ENCODE measurements at regions not wholly inside any gene's neighbourhood (a gene's known extent, or its start where the extent isn't known, plus 50 kb on each side); places are given as distances from the start of the nearest gene placed in this dataset.

DNA sequence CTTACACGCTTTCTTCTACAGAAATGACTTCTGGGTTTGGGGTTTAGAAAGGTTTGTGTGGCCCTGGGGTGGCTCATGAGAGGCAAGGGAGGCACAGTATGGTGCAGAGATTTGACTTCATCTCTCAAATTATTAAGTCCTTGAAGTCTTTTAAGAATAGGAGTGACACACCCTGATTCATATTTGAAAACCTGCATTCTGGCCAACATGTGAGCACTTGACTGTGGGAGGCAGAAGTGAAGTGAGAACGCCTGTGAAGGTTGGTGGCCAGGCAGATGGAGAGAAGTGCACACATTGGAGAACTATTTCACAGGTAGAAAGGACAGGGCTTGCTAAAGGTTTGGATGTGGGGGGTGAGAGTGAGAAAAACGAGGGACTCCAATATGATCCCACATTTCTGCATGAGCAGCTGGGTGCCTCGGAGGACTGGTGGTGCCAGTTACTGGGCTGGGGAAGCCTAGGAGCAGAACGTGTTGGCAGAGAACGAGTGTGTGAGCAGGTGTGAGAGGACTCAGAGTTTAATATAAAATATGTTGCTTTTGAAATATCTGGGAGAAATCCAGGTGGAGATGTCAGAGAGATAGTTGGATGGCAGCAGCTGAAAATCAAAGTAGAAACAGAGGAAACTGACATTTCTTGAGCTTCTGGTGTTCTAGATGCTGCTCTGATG, 240.0 kb upstream of the ADAMTSL1 start:
- POLR2A ChIA-PET, result no interaction called here
- WGBS (ENCODE audit: missing lambda C conversion rate), result 8% methylated on average over 6 of the region's 6 CpGs
- no peak overlapping the region for H3K4me2 ChIP-seq
- TF ChIP-seq ESRRA (IDR thresholded peaks at IDR 0.05; ENCODE audit: borderline replicate concordance, low read length) (no peak), ZSCAN20 (CRISPR knock-in tag; IDR thresholded peaks at IDR 0.05) (no peak), RNF2 (IDR thresholded peaks at IDR 0.05; ENCODE audit: borderline replicate concordance, low read depth) (no peak), ZC3H11A (IDR thresholded peaks at IDR 0.05) (no peak), USF2 (IDR thresholded peaks at IDR 0.05) (no peak), NR3C1 (IDR thresholded peaks at IDR 0.05) (no peak), POLR2AphosphoS2 (conservative IDR thresholded peaks at IDR 0.05; ENCODE audit: low read length) (no peak), CBX2 (IDR thresholded peaks at IDR 0.05; ENCODE audit: borderline replicate concordance, low read depth) (no peak), FOSB (CRISPR knock-in tag; IDR thresholded peaks at IDR 0.05) (no peak), CEBPB (IDR thresholded peaks at IDR 0.05) (no peak), EP300 (IDR thresholded peaks at IDR 0.05) (no peak), RARB (CRISPR knock-in tag; IDR thresholded peaks at IDR 0.05) (no peak), EHMT2 (IDR thresholded peaks at IDR 0.05; ENCODE audit: low read depth) (no peak), BHLHE40 (IDR thresholded peaks at IDR 0.05; ENCODE audit: low read depth, low read length) (no peak), TP53 (CRISPR knock-in tag; IDR thresholded peaks at IDR 0.05) (no peak), MAFK (IDR thresholded peaks at IDR 0.05; ENCODE audit: partially characterized antibody) (no peak)
- TF ChIP-seq, protein P1, sequence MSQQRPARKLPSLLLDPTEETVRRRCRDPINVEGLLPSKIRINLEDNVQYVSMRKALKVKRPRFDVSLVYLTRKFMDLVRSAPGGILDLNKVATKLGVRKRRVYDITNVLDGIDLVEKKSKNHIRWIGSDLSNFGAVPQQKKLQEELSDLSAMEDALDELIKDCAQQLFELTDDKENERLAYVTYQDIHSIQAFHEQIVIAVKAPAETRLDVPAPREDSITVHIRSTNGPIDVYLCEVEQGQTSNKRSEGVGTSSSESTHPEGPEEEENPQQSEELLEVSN (IDR thresholded peaks at IDR 0.05; ENCODE audit: borderline replicate concordance, low read depth), result no peak
- TF ChIP-seq, protein P2, sequence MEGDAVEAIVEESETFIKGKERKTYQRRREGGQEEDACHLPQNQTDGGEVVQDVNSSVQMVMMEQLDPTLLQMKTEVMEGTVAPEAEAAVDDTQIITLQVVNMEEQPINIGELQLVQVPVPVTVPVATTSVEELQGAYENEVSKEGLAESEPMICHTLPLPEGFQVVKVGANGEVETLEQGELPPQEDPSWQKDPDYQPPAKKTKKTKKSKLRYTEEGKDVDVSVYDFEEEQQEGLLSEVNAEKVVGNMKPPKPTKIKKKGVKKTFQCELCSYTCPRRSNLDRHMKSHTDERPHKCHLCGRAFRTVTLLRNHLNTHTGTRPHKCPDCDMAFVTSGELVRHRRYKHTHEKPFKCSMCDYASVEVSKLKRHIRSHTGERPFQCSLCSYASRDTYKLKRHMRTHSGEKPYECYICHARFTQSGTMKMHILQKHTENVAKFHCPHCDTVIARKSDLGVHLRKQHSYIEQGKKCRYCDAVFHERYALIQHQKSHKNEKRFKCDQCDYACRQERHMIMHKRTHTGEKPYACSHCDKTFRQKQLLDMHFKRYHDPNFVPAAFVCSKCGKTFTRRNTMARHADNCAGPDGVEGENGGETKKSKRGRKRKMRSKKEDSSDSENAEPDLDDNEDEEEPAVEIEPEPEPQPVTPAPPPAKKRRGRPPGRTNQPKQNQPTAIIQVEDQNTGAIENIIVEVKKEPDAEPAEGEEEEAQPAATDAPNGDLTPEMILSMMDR (IDR thresholded peaks at IDR 0.05), result no peak
- FAIRE-seq, result no peak
- no peak overlapping the region for H3K4me3 ChIP-seq
- H3K4me1 ChIP-seq, result peaks cover 13% of the 10 kb centered on the region; the same call in 2 of the 3 replicates
- no peak for DNase-seq (ENCODE audit: low read depth in 1 of 2, low spot score in 1 of 2)
- CTCF ChIA-PET, result interaction anchor here (1.2 kb wide), 1 partner anchor 21 kb away, joined by 4 read pairs; no protein-coding TSS in a partner anchor
- no peak overlapping the region for H3K27ac ChIP-seq
- ATAC-seq, result no peak
- H3K9me3 ChIP-seq, result no peaks in the 10 kb centered on the region

GRCh38 chr9:18235181-18235908, 238.6 kb upstream of the ADAMTSL1 start:
- FAIRE-seq, result no peak
- POLR2A ChIA-PET, result no interaction called here

GRCh38 chr9:18236336-18236735, 237.6 kb upstream of the ADAMTSL1 start:
- CTCF ChIA-PET, result interaction anchor here (1.8 kb wide), 1 partner anchor 23 kb away, joined by 10 read pairs; no protein-coding TSS in a partner anchor
- Histone ChIP-seq H3K27ac (no peak overlapping the region), H3K4me1 (peaks cover 13% of the 10 kb centered on the region; the same call in 2 of the 3 replicates), H3K4me2 (no peak overlapping the region), H3K4me3 (no peak overlapping the region), H3K9me3 (no peaks in the 10 kb centered on the region)
- no peak for ATAC-seq
- WGBS (ENCODE audit: missing lambda C conversion rate), result 43% methylated on average over 3 of the region's 3 CpGs
- DNase-seq (ENCODE audit: low read depth in 1 of 2, low spot score in 1 of 2), result no peak
- no peak for FAIRE-seq
- POLR2A ChIA-PET, result no interaction called here
- TF ChIP-seq, protein P3, sequence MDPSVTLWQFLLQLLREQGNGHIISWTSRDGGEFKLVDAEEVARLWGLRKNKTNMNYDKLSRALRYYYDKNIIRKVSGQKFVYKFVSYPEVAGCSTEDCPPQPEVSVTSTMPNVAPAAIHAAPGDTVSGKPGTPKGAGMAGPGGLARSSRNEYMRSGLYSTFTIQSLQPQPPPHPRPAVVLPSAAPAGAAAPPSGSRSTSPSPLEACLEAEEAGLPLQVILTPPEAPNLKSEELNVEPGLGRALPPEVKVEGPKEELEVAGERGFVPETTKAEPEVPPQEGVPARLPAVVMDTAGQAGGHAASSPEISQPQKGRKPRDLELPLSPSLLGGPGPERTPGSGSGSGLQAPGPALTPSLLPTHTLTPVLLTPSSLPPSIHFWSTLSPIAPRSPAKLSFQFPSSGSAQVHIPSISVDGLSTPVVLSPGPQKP (IDR thresholded peaks at IDR 0.05; ENCODE audit: low read depth, low read length), result no peak
- TF ChIP-seq ZSCAN20 (CRISPR knock-in tag; IDR thresholded peaks at IDR 0.05) (no peak), HDAC2 (IDR thresholded peaks at IDR 0.05) (no peak), FOSB (CRISPR knock-in tag; IDR thresholded peaks at IDR 0.05) (no peak), BHLHE40 (IDR thresholded peaks at IDR 0.05; ENCODE audit: low read depth, low read length) (no peak), JUN (IDR thresholded peaks at IDR 0.05) (no peak)
- TF ChIP-seq, protein P4, sequence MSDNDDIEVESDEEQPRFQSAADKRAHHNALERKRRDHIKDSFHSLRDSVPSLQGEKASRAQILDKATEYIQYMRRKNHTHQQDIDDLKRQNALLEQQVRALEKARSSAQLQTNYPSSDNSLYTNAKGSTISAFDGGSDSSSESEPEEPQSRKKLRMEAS (IDR thresholded peaks at IDR 0.05), result no peak
- TF ChIP-seq, protein P5, sequence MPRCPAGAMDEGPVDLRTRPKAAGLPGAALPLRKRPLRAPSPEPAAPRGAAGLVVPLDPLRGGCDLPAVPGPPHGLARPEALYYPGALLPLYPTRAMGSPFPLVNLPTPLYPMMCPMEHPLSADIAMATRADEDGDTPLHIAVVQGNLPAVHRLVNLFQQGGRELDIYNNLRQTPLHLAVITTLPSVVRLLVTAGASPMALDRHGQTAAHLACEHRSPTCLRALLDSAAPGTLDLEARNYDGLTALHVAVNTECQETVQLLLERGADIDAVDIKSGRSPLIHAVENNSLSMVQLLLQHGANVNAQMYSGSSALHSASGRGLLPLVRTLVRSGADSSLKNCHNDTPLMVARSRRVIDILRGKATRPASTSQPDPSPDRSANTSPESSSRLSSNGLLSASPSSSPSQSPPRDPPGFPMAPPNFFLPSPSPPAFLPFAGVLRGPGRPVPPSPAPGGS (IDR thresholded peaks at IDR 0.05), result no peak

More at GRCh38 chr9:18235181-18235908, 238.6 kb upstream of the ADAMTSL1 start:
- CTCF ChIA-PET, result interaction anchor here (0.5 to 1.8 kb wide), 2 partner anchors 20 to 22 kb away, joined by 3 to 10 read pairs; no protein-coding TSS in a partner anchor
- peaks cover 13% of the 10 kb centered on the region; the same call in 2 of the 3 replicates for H3K4me1 ChIP-seq
- ATAC-seq, result no peak
- no peaks in the 10 kb centered on the region for H3K9me3 ChIP-seq
- 18% methylated on average over 6 of the region's 6 CpGs for WGBS (ENCODE audit: missing lambda C conversion rate)
- no peak for DNase-seq (ENCODE audit: low read depth in 1 of 2, low spot score in 1 of 2)
- no peak overlapping the region for H3K4me3 ChIP-seq
- TF ChIP-seq ZFP36 (IDR thresholded peaks at IDR 0.05; ENCODE audit: borderline replicate concordance, partially characterized antibody) (no peak), ZC3H11A (IDR thresholded peaks at IDR 0.05) (no peak), RFX5 (IDR thresholded peaks at IDR 0.05) (no peak)
- H3K4me2 ChIP-seq, result no peak overlapping the region
- H3K27ac ChIP-seq, result no peak overlapping the region

All from A549 (cell line).